ENCODE measurements at regions not wholly inside any gene's neighbourhood (a gene's known extent, or its start where the extent isn't known, plus 50 kb on each side); places are given as distances from the start of the nearest gene placed in this dataset.

GRCh38 chr21:38885909-38886308 lies 80.2 kb downstream of the ETS2 start:
- TF ChIP-seq EZH2 (IDR thresholded peaks at IDR 0.05; ENCODE audit: insufficient read depth, poor library complexity, severe bottlenecking) (no peak), EZH2phosphoT487 (IDR thresholded peaks at IDR 0.05; ENCODE audit: insufficient read depth, low read depth) (no peak)

Data from GM23248 (cell line).